Brain microvascular endothelial cell (primary cell): ENCODE measurements at regions not wholly inside any gene's neighbourhood (a gene's known extent, or its start where the extent isn't known, plus 50 kb on each side); places are given as distances from the start of the nearest gene placed in this dataset.

Source experiments
- DNase-seq: peaks from one replicate; pipeline ENCODE4 v3.0.0-alpha.2; 2020
- H3K27ac ChIP-seq: fragments of 250-450 bp; sonication (Bioruptor Pico); 2 replicates; pipeline ENCODE4 v1.5.1; 2020; ENCODE audit warnings: mild to moderate bottlenecking, moderate library complexity
- H3K27me3 ChIP-seq: fragments of 250-450 bp; sonication (Bioruptor Pico); replicated peaks from 2 replicates; pipeline ENCODE4 v1.5.1; 2020; ENCODE audit warnings: mild to moderate bottlenecking
- H3K36me3 ChIP-seq: fragments of 250-450 bp; sonication (Bioruptor Pico); replicated peaks from 2 replicates; pipeline ENCODE4 v1.5.1; 2020; ENCODE audit warnings: mild to moderate bottlenecking
- H3K4me3 ChIP-seq: 2 replicates; pipeline ENCODE4 v1.5.1; 2011; ENCODE audit warnings: low read depth, mild to moderate bottlenecking, control low read depth, low read length, moderate library complexity
- CTCF ChIP-seq: IDR thresholded peaks from 2 replicates; pipeline ENCODE4 v1.5.1; 2011; ENCODE audit warnings: low read depth, mild to moderate bottlenecking, moderate library complexity, low read length, control low read depth, inconsistent platforms; ENCODE audit errors: missing control alignments
- in situ Hi-C: cut with HindIII; loops from 2 replicates; pipeline ENCODE4 v1.10.0; 2017; ENCODE audit warnings: low sequenced_read_pairs, low pct_ligation_motif_present

- Histone ChIP-seq H3K27me3 (no peaks in the 10 kb centered on the region), H3K27ac (no peak overlapping the region), H3K36me3 (no peaks in the 10 kb centered on the region), H3K4me3 (no peak overlapping the region)
- in situ Hi-C loops, result no loop called here
- no peak for DNase-seq
- TF ChIP-seq CTCF, result no peak
Observed at GRCh38 chr2:84320940-84321339, 138.1 kb downstream of the SUCLG1 start.

- in situ Hi-C loops, result no loop called here
- no peak for DNase-seq
- H3K4me3 ChIP-seq, result no peak overlapping the region
- H3K36me3 ChIP-seq, result no peaks in the 10 kb centered on the region
- no peaks in the 10 kb centered on the region for H3K27me3 ChIP-seq
- H3K27ac ChIP-seq, result no peak overlapping the region
- TF ChIP-seq CTCF, result no peak
Observed at GRCh38 chr2:84319581-84319980, 139.5 kb downstream of the SUCLG1 start.

- H3K27ac ChIP-seq, result no peak overlapping the region
- in situ Hi-C loops, result no loop called here
Observed at GRCh38 chr2:84317135-84317534, 141.9 kb downstream of the SUCLG1 start.

GRCh38 chr2:84314901-84315330 lies 144.2 kb downstream of the SUCLG1 start:
- peak; percentile 75 for DNase-seq
- no peaks in the 10 kb centered on the region for H3K27me3 ChIP-seq
- in situ Hi-C loops, result no loop called here
- H3K36me3 ChIP-seq, result no peaks in the 10 kb centered on the region
- no peak overlapping the region for H3K27ac ChIP-seq
- H3K4me3 ChIP-seq, result no peak overlapping the region
- TF ChIP-seq CTCF, result peak; percentile 98

More at GRCh38 chr2:84317135-84317534, 141.9 kb downstream of the SUCLG1 start:
- no peak for DNase-seq
- Histone ChIP-seq H3K27me3 (no peaks in the 10 kb centered on the region), H3K4me3 (no peak overlapping the region), H3K36me3 (no peaks in the 10 kb centered on the region)
- no peak for TF ChIP-seq CTCF

DNA sequence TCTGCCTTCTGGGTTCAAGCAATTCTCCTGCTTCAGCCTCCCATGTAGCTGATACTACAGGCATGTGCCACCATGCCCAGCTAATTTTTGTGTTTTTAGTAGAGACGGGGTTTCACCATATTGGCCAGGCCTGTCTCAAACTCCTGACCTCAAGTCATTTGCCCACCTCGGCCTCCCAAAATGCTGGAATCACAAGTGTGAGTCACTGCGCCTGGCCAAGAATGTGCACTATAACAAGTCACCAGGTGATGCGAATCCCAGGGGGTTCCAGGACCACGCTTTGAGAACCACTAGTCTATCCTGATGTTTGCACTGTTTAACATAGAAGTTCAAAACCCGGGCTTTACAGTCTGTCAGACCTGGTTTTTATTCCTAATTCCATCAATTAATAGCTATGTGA lies 144.8 kb downstream of the SUCLG1 start:
- H3K36me3 ChIP-seq, result no peaks in the 10 kb centered on the region
- H3K27ac ChIP-seq, result no peak overlapping the region
- in situ Hi-C loops, result no loop called here
- H3K4me3 ChIP-seq, result no peak overlapping the region
- no peak for TF ChIP-seq CTCF
- no peak for DNase-seq
- no peaks in the 10 kb centered on the region for H3K27me3 ChIP-seq

DNA sequence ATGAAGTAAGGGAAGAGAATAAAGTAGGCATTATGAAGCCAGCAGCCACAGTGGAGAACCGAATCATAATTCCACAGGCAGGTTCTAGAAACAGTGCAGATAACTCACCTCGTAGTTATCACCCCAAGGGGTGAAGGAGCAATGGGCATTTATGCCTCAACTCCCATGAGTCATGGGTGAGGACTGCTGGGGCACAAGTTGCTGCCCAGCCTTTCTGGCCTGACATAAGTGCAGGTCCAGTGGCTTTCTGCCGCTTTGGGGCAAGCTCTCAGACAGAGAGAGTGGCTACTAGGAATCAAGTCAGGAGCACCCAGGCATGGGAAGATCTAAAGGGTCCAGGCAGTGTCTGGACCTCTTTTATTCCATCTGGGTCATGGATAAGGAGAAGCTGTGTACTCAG lies 149.8 kb downstream of the SUCLG1 start:
- no peaks in the 10 kb centered on the region for H3K27me3 ChIP-seq
- H3K27ac ChIP-seq, result no peak overlapping the region
- DNase-seq, result no peak
- TF ChIP-seq CTCF, result no peak
- H3K36me3 ChIP-seq, result no peaks in the 10 kb centered on the region
- in situ Hi-C loops, result no loop called here
- no peak overlapping the region for H3K4me3 ChIP-seq
